ENCODE measurements at regions not wholly inside any gene's neighbourhood (a gene's known extent, or its start where the extent isn't known, plus 50 kb on each side); places are given as distances from the start of the nearest gene placed in this dataset.

DNA sequence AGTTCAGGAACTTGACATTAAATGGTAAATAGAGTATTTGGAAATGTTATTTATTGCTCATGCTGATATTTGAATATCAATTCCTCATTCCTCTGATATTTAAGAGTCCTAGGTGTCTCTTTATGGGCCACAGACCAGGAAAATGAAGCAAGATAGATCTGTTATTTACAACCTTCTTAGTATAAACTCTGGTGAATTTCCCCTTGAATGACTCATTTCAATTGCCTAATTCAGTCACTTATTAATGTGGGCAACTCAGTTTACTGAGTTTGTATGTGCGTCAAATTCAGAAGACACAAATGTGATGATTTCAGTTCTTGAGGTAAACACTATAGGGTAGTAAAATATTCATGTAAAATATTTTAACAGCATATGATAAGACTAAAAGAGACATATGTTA, 1404.4 kb upstream of the PRMT6 start:
- Mint-ChIP-seq H3K4me3 (no peak overlapping the region), H3K27me3 (ENCODE audit: insufficient read depth, low read depth) (no peaks in the 10 kb centered on the region), H3K27ac (no peak overlapping the region), H3K9me3 (no peaks in the 10 kb centered on the region), H3K36me3 (no peaks in the 10 kb centered on the region), H3K4me1 (no peaks in the 10 kb centered on the region)
- no peaks in the 10 kb centered on the region for H3K27me3 ChIP-seq
- no peaks in the 10 kb centered on the region for H4K20me1 ChIP-seq (ENCODE audit: low read depth)
- no peak overlapping the region for H3K27ac ChIP-seq
- no peaks in the 10 kb centered on the region for H3K79me2 ChIP-seq (ENCODE audit: low read depth)
- no peaks in the 10 kb centered on the region for H3K36me3 ChIP-seq
- no peak for DNase-seq (ENCODE audit: low spot score)
- no peaks in the 10 kb centered on the region for H3F3A ChIP-seq (ENCODE audit: low read depth)
- no peaks in the 10 kb centered on the region for H3K4me1 ChIP-seq
- no peak overlapping the region for H2AFZ ChIP-seq (replicated peaks)
- H3K4me2 ChIP-seq: no peak overlapping the region
- no peak overlapping the region for H3K9ac ChIP-seq
- no peak for TF ChIP-seq EZH2phosphoT487 (IDR thresholded peaks at IDR 0.05)
- TF ChIP-seq, protein P1, sequence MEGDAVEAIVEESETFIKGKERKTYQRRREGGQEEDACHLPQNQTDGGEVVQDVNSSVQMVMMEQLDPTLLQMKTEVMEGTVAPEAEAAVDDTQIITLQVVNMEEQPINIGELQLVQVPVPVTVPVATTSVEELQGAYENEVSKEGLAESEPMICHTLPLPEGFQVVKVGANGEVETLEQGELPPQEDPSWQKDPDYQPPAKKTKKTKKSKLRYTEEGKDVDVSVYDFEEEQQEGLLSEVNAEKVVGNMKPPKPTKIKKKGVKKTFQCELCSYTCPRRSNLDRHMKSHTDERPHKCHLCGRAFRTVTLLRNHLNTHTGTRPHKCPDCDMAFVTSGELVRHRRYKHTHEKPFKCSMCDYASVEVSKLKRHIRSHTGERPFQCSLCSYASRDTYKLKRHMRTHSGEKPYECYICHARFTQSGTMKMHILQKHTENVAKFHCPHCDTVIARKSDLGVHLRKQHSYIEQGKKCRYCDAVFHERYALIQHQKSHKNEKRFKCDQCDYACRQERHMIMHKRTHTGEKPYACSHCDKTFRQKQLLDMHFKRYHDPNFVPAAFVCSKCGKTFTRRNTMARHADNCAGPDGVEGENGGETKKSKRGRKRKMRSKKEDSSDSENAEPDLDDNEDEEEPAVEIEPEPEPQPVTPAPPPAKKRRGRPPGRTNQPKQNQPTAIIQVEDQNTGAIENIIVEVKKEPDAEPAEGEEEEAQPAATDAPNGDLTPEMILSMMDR (IDR thresholded peaks at IDR 0.05): no peak
- TF ChIP-seq EZH2 (IDR thresholded peaks at IDR 0.05): no peak
- no peaks in the 10 kb centered on the region for H3K9me3 ChIP-seq (ENCODE audit: low read depth)
- H3K4me3 ChIP-seq: no peak overlapping the region

DNA sequence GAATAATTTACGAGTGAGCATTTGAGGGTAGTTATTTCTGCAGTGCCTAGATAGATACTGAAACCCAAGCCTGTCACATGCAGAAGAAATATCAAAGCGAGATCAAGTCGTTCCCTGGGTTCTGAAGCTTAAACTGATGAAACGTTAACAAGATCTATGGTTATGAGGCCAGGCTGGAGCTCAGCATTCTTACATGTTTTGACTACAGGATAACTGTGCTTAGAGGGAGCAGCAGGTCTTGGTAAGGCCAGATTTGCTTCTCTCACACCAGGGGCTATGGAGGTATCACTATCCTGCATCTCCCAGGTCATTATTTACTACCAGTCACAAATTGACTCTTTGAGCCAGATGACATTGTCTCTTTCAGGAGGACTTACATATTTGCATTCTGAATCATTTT, 1401.4 kb upstream of the PRMT6 start:
- Histone ChIP-seq H3K27me3 (no peaks in the 10 kb centered on the region), H3K9me3 (ENCODE audit: low read depth) (no peaks in the 10 kb centered on the region), H3K4me3 (no peak overlapping the region), H2AFZ (replicated peaks) (no peak overlapping the region), H3K27ac (no peak overlapping the region), H3K36me3 (no peaks in the 10 kb centered on the region), H3K79me2 (ENCODE audit: low read depth) (no peaks in the 10 kb centered on the region), H3K4me2 (no peak overlapping the region), H3K9ac (no peak overlapping the region), H4K20me1 (ENCODE audit: low read depth) (no peaks in the 10 kb centered on the region), H3K4me1 (no peaks in the 10 kb centered on the region), H3F3A (ENCODE audit: low read depth) (no peaks in the 10 kb centered on the region)
- peaks cover 2% of the 10 kb centered on the region for H3K9me3 Mint-ChIP-seq
- no peaks in the 10 kb centered on the region for H3K27me3 Mint-ChIP-seq (ENCODE audit: insufficient read depth, low read depth)
- H3K4me1 Mint-ChIP-seq: no peaks in the 10 kb centered on the region
- no peak overlapping the region for H3K4me3 Mint-ChIP-seq
- no peak for DNase-seq (ENCODE audit: low spot score)
- TF ChIP-seq, protein P1 (IDR thresholded peaks at IDR 0.05): no peak
- no peak for TF ChIP-seq EZH2 (IDR thresholded peaks at IDR 0.05)
- no peak for TF ChIP-seq EZH2phosphoT487 (IDR thresholded peaks at IDR 0.05)
- no peaks in the 10 kb centered on the region for H3K36me3 Mint-ChIP-seq
- H3K27ac Mint-ChIP-seq: no peak overlapping the region

DNA sequence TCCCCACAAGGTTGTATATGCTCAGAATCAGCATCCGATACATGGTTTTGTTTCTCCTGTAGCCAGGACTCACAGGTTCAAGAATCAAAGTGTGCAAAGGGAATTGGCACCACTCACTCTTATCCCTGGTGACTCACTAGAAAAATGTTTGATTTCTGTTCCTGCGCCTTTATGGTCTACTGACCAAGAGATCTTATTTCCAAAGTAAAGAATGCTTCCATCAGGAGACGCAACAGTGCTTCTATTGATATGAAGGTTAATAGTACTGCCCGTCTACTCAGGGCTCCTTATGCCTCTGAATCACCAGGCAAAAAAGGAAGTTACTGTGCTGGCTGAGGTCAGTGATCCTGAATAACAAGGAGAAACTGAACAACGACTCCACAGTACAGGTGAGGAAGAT, 1392.0 kb upstream of the PRMT6 start:
- Mint-ChIP-seq H3K9me3 (no peaks in the 10 kb centered on the region), H3K27ac (no peak overlapping the region), H3K36me3 (no peaks in the 10 kb centered on the region), H3K27me3 (ENCODE audit: insufficient read depth, low read depth) (no peaks in the 10 kb centered on the region), H3K4me1 (peaks cover 3% of the 10 kb centered on the region), H3K4me3 (no peak overlapping the region)
- Histone ChIP-seq H4K20me1 (ENCODE audit: low read depth) (no peaks in the 10 kb centered on the region), H3K27me3 (no peaks in the 10 kb centered on the region), H3K36me3 (no peaks in the 10 kb centered on the region), H2AFZ (replicated peaks) (no peak overlapping the region), H3K4me3 (no peak overlapping the region), H3K4me1 (no peaks in the 10 kb centered on the region), H3K4me2 (no peak overlapping the region), H3K27ac (no peak overlapping the region), H3K9ac (no peak overlapping the region), H3K9me3 (ENCODE audit: low read depth) (no peaks in the 10 kb centered on the region), H3F3A (ENCODE audit: low read depth) (no peaks in the 10 kb centered on the region), H3K79me2 (ENCODE audit: low read depth) (no peaks in the 10 kb centered on the region)
- no peak for DNase-seq (ENCODE audit: low spot score)
- no peak for TF ChIP-seq EZH2 (IDR thresholded peaks at IDR 0.05)
- no peak for TF ChIP-seq EZH2phosphoT487 (IDR thresholded peaks at IDR 0.05)
- TF ChIP-seq, protein P1 (IDR thresholded peaks at IDR 0.05): no peak

DNA sequence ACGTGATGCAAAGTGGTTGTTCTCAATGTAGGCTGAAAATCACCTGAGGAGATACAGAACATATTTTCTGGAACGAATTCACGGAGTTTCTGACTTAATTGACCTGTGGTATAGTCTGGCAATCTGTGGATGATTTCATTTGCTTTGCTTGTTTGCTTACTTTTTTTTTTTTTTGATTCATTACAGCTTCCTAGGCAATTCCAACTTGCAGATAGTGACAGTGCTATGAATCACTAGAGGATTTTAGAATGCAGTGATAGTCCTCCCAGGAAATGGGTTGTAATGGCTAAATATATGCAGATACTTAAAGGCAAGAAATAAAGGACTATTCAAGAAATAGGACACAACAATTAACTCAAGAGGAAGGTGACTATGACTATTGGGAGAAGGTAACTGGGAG, 1378.1 kb upstream of the PRMT6 start:
- H3K4me3 Mint-ChIP-seq: no peak overlapping the region
- no peaks in the 10 kb centered on the region for H3K36me3 ChIP-seq
- no peak overlapping the region for H3K27ac ChIP-seq
- no peaks in the 10 kb centered on the region for H4K20me1 ChIP-seq (ENCODE audit: low read depth)
- H3K9me3 Mint-ChIP-seq: no peaks in the 10 kb centered on the region
- H3K4me1 ChIP-seq: no peaks in the 10 kb centered on the region
- no peaks in the 10 kb centered on the region for H3K36me3 Mint-ChIP-seq
- no peaks in the 10 kb centered on the region for H3K27me3 Mint-ChIP-seq (ENCODE audit: insufficient read depth, low read depth)
- no peak overlapping the region for H3K27ac Mint-ChIP-seq
- H3K79me2 ChIP-seq (ENCODE audit: low read depth): no peaks in the 10 kb centered on the region
- H3K4me2 ChIP-seq: no peak overlapping the region
- DNase-seq (ENCODE audit: low spot score): no peak
- no peaks in the 10 kb centered on the region for H3K27me3 ChIP-seq
- no peaks in the 10 kb centered on the region for H3K9me3 ChIP-seq (ENCODE audit: low read depth)
- H3K4me3 ChIP-seq: no peak overlapping the region
- no peak overlapping the region for H3K9ac ChIP-seq
- no peak overlapping the region for H2AFZ ChIP-seq (replicated peaks)
- no peaks in the 10 kb centered on the region for H3F3A ChIP-seq (ENCODE audit: low read depth)
- no peaks in the 10 kb centered on the region for H3K4me1 Mint-ChIP-seq
- no peak for TF ChIP-seq EZH2phosphoT487 (IDR thresholded peaks at IDR 0.05)
- no peak for TF ChIP-seq EZH2 (IDR thresholded peaks at IDR 0.05)
- TF ChIP-seq, protein P1 (IDR thresholded peaks at IDR 0.05): no peak
